Posterior vena cava (tissue), 2 donors: ENCODE measurements at regions not wholly inside any gene's neighbourhood (a gene's known extent, or its start where the extent isn't known, plus 50 kb on each side); places are given as distances from the start of the nearest gene placed in this dataset.
"Not testable (repeated sequence)": the region's sequence is repeated elsewhere in the genome, so short reads cannot be mapped to it uniquely, and the experiment has no call there.

Experiments used
- DNase-seq: peaks from one replicate; pipeline ENCODE4 v3.0.0-alpha.2; 2020; ENCODE audit warnings: low spot score
- intact Hi-C, 2 donors: fragments of 100-400 bp; cut with DNase I; formaldehyde crosslinking; loops; one replicate each; pipeline versions ENCODE4 v1.14.1 to v1.14.2; 2022 to 2023
- donor health status: DM: yes; HTN: yes; CAD: no.
- donor health status: DM: yes; HTN: yes; CAD: no.

- intact Hi-C loops: no loop called here
- no peak for DNase-seq
Observed at GRCh38 chr4:116726523-116726922, 358.9 kb downstream of the TRAM1L1 start.

- intact Hi-C loops: no loop called here
- no peak for DNase-seq
Observed at GRCh38 chr4:116724249-116724648, 361.1 kb downstream of the TRAM1L1 start.

- DNase-seq: no peak
- intact Hi-C loops: no loop called here
Observed at GRCh38 chr4:116705466-116705865, 379.9 kb downstream of the TRAM1L1 start.

- no peak for DNase-seq
- intact Hi-C loops: no loop called here
Observed at GRCh38 chr4:116702949-116703348, 382.4 kb downstream of the TRAM1L1 start.

- intact Hi-C loops: no loop called here
- no peak for DNase-seq
Observed at GRCh38 chr4:116688536-116688935, 396.8 kb downstream of the TRAM1L1 start.

GRCh38 chr4:116668190-116668589, 417.2 kb downstream of the TRAM1L1 start:
- DNase-seq: no peak
- intact Hi-C loops: no loop called here

GRCh38 chr4:116665716-116666115, 419.7 kb downstream of the TRAM1L1 start:
- DNase-seq: no peak
- intact Hi-C loops: no loop called here

GRCh38 chr4:116664198-116664597, 421.2 kb downstream of the TRAM1L1 start:
- no peak for DNase-seq
- intact Hi-C loops: no loop called here

GRCh38 chr4:116639070-116639577, 446.3 kb downstream of the TRAM1L1 start:
- intact Hi-C loops: no loop called here

GRCh38 chr4:116638592-116638991, 446.8 kb downstream of the TRAM1L1 start:
- intact Hi-C loops: no loop called here

More at GRCh38 chr4:116639070-116639577, 446.3 kb downstream of the TRAM1L1 start:
- no peak for DNase-seq

GRCh38 chr4:116636917-116637316, 448.5 kb downstream of the TRAM1L1 start:
- DNase-seq: no peak

More at GRCh38 chr4:116638592-116638991, 446.8 kb downstream of the TRAM1L1 start:
- DNase-seq: no peak

GRCh38 chr4:116632269-116632668, 453.1 kb downstream of the TRAM1L1 start:
- no peak for DNase-seq
- intact Hi-C loops: no loop called here

More at GRCh38 chr4:116636917-116637316, 448.5 kb downstream of the TRAM1L1 start:
- intact Hi-C loops: no loop called here

GRCh38 chr4:116628598-116628997, 456.8 kb downstream of the TRAM1L1 start:
- intact Hi-C loops: no loop called here
- DNase-seq: no peak

GRCh38 chr4:116627545-116627944, 457.8 kb downstream of the TRAM1L1 start:
- intact Hi-C loops: no loop called here
- no peak for DNase-seq

GRCh38 chr4:116619508-116619907, 465.9 kb downstream of the TRAM1L1 start:
- intact Hi-C loops, DNase-seq: not testable (repeated sequence)

- intact Hi-C loops: no loop called here
- DNase-seq: no peak
Observed at GRCh38 chr4:116618638-116619037, 466.7 kb downstream of the TRAM1L1 start.

GRCh38 chr4:116603096-116603495, 482.3 kb downstream of the TRAM1L1 start:
- DNase-seq: no peak
- intact Hi-C loops: no loop called here

GRCh38 chr4:116599859-116600258, 485.5 kb downstream of the TRAM1L1 start:
- no peak for DNase-seq
- intact Hi-C loops: loop anchor here in 1 of 2 donors (2.0 kb wide), 1 partner anchor 53 kb away; no protein-coding TSS in a partner anchor

- intact Hi-C loops: no loop called here
- peak; percentile 71 for DNase-seq
Observed at GRCh38 chr4:116598980-116599789, 486.2 kb downstream of the TRAM1L1 start.

GRCh38 chr4:116598155-116598979, 487.0 kb downstream of the TRAM1L1 start:
- no peak for DNase-seq
- intact Hi-C loops: no loop called here
